OCI-LY7 (cell line): ENCODE measurements at regions not wholly inside any gene's neighbourhood (a gene's known extent, or its start where the extent isn't known, plus 50 kb on each side); places are given as distances from the start of the nearest gene placed in this dataset.

ENCODE experiments used
- BruUV-seq: library from RNA; stranded (reverse); fragments of 400-500 nt; replicated peaks from 2 replicates; lab custom pipeline; 2021; lab: Mats Ljungman, UMichigan
- CTCF ChIA-PET: fragments of 300-600 bp; sonication (Branson Sonifier 250); formaldehyde crosslinking; loops from one replicate; lab custom pipeline; 2022; ENCODE audit warnings: antibody characterized with exemption; ENCODE audit not compliant: unreplicated experiment; lab: Charles Lee
- POLR2A ChIA-PET: fragments of 300-600 bp; sonication (Branson Sonifier 250); formaldehyde crosslinking; loops from one replicate; lab custom pipeline; 2022; ENCODE audit warnings: antibody characterized with exemption; lab: Charles Lee
- DNase-seq: peaks from one replicate; pipeline ENCODE4 v3.0.0-alpha.2; 2015; ENCODE audit warnings: low spot score
- H2AFZ ChIP-seq: fragments of 200-600 bp; sonication (generic), shearing (Covaris generic); 2 replicates; pipeline ENCODE4 v1.6.1; 2014; ENCODE audit warnings: mild to moderate bottlenecking, antibody characterized with exemption, low read length, moderate library complexity
- H3K27ac ChIP-seq: fragments of 200-600 bp; sonication (generic); 2 replicates; pipeline ENCODE4 v1.5.1; 2014; ENCODE audit warnings: mixed run types, low read depth, mild to moderate bottlenecking, moderate library complexity, low read length, inconsistent platforms; ENCODE audit not compliant: poor library complexity, severe bottlenecking
- H3K36me3 ChIP-seq: fragments of 200-600 bp; sonication (generic); 2 replicates; pipeline ENCODE4 v1.6.1; 2014; ENCODE audit warnings: mild to moderate bottlenecking, antibody characterized with exemption, low read length, moderate library complexity, mixed read lengths; ENCODE audit not compliant: insufficient read depth
- H3K4me1 ChIP-seq: fragments of 200-600 bp; sonication (generic); 2 replicates; pipeline ENCODE4 v1.5.1; 2014; ENCODE audit warnings: mild to moderate bottlenecking, low read length; ENCODE audit not compliant: insufficient read depth, poor library complexity, severe bottlenecking
- H3K4me2 ChIP-seq: fragments of 200-600 bp; sonication (generic); 2 replicates; pipeline ENCODE4 v1.6.1; 2014; ENCODE audit warnings: mild to moderate bottlenecking, low read length
- H3K4me3 ChIP-seq: fragments of 200-600 bp; sonication (generic); 2 replicates; pipeline ENCODE4 v1.5.1; 2014; ENCODE audit warnings: mild to moderate bottlenecking, low read depth, low read length; ENCODE audit not compliant: poor library complexity, severe bottlenecking
- H3K79me2 ChIP-seq: fragments of 200-600 bp; sonication (generic); 2 replicates; pipeline ENCODE4 v1.6.1; 2016; ENCODE audit warnings: low read depth, mild to moderate bottlenecking, low read length, moderate library complexity, mixed read lengths; ENCODE audit not compliant: insufficient read depth
- H3K9me2 ChIP-seq: fragments of 200-600 bp; sonication (generic); 2 replicates; pipeline ENCODE4 v1.6.1; 2016; ENCODE audit warnings: mild to moderate bottlenecking, low read length, mixed read lengths; ENCODE audit not compliant: insufficient read depth
- H3K9me3 ChIP-seq: fragments of 200-600 bp; sonication (generic); 2 replicates; pipeline ENCODE4 v1.6.1; 2014; ENCODE audit warnings: mild to moderate bottlenecking, mixed run types, low read length, mixed read lengths
- H4K20me1 ChIP-seq: fragments of 200-600 bp; sonication (generic); 2 replicates; pipeline ENCODE4 v1.6.1; 2014; ENCODE audit warnings: mild to moderate bottlenecking, antibody characterized with exemption, low read length, moderate library complexity, mixed read lengths; ENCODE audit not compliant: insufficient read depth
- EZH2phosphoT487 ChIP-seq: fragments of 200-600 bp; sonication (generic); IDR thresholded peaks from 2 replicates; pipeline ENCODE4 v1.6.1; 2018; ENCODE audit warnings: low read depth, borderline replicate concordance, mild to moderate bottlenecking, mixed run types, antibody characterized with exemption, low read length, moderate library complexity, mixed read lengths
- intact Hi-C: fragments of 100-400 bp; cut with micrococcal nuclease; formaldehyde crosslinking; loops from one replicate; pipeline ENCODE4 v1.10.0; 2022; ENCODE audit not compliant: unreplicated experiment
- TF ChIP-seq, protein P1 (sequence below): fragments of 200-600 bp; sonication (generic); conservative IDR thresholded peaks from 2 replicates; pipeline ENCODE4 v1.5.1; 2014; ENCODE audit warnings: mild to moderate bottlenecking, antibody characterized with exemption, low read length, moderate library complexity, mixed read lengths

DNA sequence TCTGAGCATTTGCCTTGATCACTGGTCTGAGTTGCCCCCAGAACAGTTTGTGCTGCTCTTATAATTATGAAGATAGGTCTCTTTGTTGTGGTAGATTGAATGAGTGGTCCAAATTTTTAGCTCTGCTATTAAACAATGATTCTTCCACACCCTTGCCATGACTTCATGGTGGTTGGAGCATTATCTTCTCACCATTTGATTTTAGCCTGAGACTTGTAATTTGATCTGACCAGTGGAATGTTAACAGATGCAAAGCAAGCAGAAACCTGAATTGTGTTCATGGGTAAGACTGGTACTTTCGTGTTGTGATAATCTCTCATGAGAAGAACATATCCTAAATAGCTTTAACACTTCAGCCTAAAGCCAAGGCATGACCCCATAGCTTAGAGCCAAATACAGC lies 139.1 kb downstream of the TFPI2 start:
- DNase-seq: no peak
- Histone ChIP-seq H3K9me2 (no peaks in the 10 kb centered on the region), H3K79me2 (no peaks in the 10 kb centered on the region), H2AFZ (no peak overlapping the region), H4K20me1 (no peaks in the 10 kb centered on the region), H3K36me3 (no peaks in the 10 kb centered on the region), H3K9me3 (no peaks in the 10 kb centered on the region), H3K4me1 (no peaks in the 10 kb centered on the region), H3K27ac (no peak overlapping the region), H3K4me3 (no peak overlapping the region), H3K4me2 (no peak overlapping the region)
- TF ChIP-seq EZH2phosphoT487: no peak
- TF ChIP-seq, protein P1, sequence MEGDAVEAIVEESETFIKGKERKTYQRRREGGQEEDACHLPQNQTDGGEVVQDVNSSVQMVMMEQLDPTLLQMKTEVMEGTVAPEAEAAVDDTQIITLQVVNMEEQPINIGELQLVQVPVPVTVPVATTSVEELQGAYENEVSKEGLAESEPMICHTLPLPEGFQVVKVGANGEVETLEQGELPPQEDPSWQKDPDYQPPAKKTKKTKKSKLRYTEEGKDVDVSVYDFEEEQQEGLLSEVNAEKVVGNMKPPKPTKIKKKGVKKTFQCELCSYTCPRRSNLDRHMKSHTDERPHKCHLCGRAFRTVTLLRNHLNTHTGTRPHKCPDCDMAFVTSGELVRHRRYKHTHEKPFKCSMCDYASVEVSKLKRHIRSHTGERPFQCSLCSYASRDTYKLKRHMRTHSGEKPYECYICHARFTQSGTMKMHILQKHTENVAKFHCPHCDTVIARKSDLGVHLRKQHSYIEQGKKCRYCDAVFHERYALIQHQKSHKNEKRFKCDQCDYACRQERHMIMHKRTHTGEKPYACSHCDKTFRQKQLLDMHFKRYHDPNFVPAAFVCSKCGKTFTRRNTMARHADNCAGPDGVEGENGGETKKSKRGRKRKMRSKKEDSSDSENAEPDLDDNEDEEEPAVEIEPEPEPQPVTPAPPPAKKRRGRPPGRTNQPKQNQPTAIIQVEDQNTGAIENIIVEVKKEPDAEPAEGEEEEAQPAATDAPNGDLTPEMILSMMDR: no peak
- intact Hi-C loops: no loop called here
- CTCF ChIA-PET: no interaction called here
- BruUV-seq: no TSS peak
- POLR2A ChIA-PET: interaction anchor here (0.7 to 0.9 kb wide), 2 partner anchors 291 to 362 kb away, joined by 3 read pairs; no protein-coding TSS in a partner anchor

DNA sequence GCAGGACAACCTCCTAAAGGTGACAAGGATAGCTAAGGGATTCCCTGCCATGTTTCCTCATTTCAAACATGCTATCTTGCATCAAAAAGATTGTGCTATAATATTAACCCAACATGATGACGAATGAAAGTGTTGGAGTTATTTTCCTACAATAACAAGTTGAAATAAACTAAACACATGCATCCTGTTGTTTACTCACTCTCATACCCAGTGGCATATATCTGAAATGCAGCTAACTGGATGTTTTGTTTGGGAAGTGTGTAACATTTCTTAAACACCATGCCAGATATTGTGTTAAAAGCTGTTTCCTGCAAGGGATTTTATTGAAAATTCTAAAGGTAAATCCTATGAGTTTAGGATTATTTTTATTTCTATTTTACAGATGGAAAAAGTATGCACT lies 139.6 kb downstream of the TFPI2 start:
- CTCF ChIA-PET: no interaction called here

DNA sequence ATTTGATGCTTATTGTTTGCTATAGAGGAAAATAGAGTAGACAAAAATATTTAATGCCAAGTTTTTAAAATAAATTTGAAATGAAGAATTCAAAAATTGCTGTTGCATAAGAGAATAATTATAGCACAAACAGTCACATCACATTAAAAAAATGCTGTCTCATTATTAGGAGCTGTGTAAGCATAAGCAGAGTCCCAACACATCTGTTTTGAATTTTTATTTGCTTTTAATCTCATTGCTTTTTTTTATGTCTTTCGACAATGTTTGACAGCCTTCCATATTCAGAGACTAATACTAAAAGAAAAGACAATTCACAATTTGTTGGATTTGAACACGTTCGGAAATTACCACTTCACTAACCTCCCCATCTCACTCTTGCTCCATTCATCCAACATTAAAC lies 143.5 kb downstream of the TFPI2 start:
- DNase-seq: no peak
- POLR2A ChIA-PET: no interaction called here

More for the DNA sequence above, 139.6 kb downstream of the TFPI2 start:
- Histone ChIP-seq H3K4me2 (no peak overlapping the region), H3K9me3 (no peaks in the 10 kb centered on the region), H3K36me3 (no peaks in the 10 kb centered on the region), H3K4me3 (no peak overlapping the region), H3K4me1 (no peaks in the 10 kb centered on the region), H4K20me1 (no peaks in the 10 kb centered on the region), H2AFZ (no peak overlapping the region), H3K79me2 (no peaks in the 10 kb centered on the region), H3K27ac (no peak overlapping the region), H3K9me2 (no peaks in the 10 kb centered on the region)
- no TSS peak for BruUV-seq
- DNase-seq: no peak
- intact Hi-C loops: no loop called here
- POLR2A ChIA-PET: no interaction called here
- no peak for TF ChIP-seq EZH2phosphoT487
- TF ChIP-seq, protein P1: no peak

More for the DNA sequence above, 143.5 kb downstream of the TFPI2 start:
- Histone ChIP-seq H3K9me2 (no peaks in the 10 kb centered on the region), H4K20me1 (no peaks in the 10 kb centered on the region), H3K27ac (no peak overlapping the region), H2AFZ (no peak overlapping the region), H3K36me3 (no peaks in the 10 kb centered on the region), H3K4me1 (no peaks in the 10 kb centered on the region), H3K79me2 (no peaks in the 10 kb centered on the region), H3K4me3 (no peak overlapping the region), H3K9me3 (no peaks in the 10 kb centered on the region), H3K4me2 (no peak overlapping the region)
- no TSS peak for BruUV-seq
- TF ChIP-seq EZH2phosphoT487: no peak
- TF ChIP-seq, protein P1: no peak
- CTCF ChIA-PET: no interaction called here
- intact Hi-C loops: no loop called here
